ENCODE measurements at regions not wholly inside any gene's neighbourhood (a gene's known extent, or its start where the extent isn't known, plus 50 kb on each side); places are given as distances from the start of the nearest gene placed in this dataset.

GRCh38 chr11:134905517-134905916 is 493.5 kb upstream of the B3GAT1 start:
- no peak for TF ChIP-seq CTCF (IDR thresholded peaks at IDR 0.05; ENCODE audit: low read length)
- no peak for TF ChIP-seq EZH2 (IDR thresholded peaks at IDR 0.05; ENCODE audit: borderline replicate concordance, low read length)
- no peaks in the 10 kb centered on the region for H3F3A ChIP-seq (ENCODE audit: insufficient read depth, low read length)
- H3K27me3 ChIP-seq (ENCODE audit: insufficient read depth, low read length): no peaks in the 10 kb centered on the region; the same call in 1 of the 2 replicates
- no peak overlapping the region for H2AFZ ChIP-seq (ENCODE audit: low read length)
- H3K9me2 ChIP-seq (ENCODE audit: low read depth, low read length): no peaks in the 10 kb centered on the region
- no peaks in the 10 kb centered on the region for H3K9me3 ChIP-seq (ENCODE audit: low read length)
- no peaks in the 10 kb centered on the region for H3K36me3 ChIP-seq (ENCODE audit: insufficient read depth, low read length)
- no peak overlapping the region for H3K4me3 ChIP-seq (ENCODE audit: low read depth, low read length, poor library complexity, severe bottlenecking)
- no peaks in the 10 kb centered on the region for H3K4me1 ChIP-seq (ENCODE audit: insufficient read depth, low read length, severe bottlenecking)
- H3K9ac ChIP-seq (ENCODE audit: low read length): no peak overlapping the region
- no peaks in the 10 kb centered on the region for H4K20me1 ChIP-seq (ENCODE audit: insufficient read depth, low read length)
- no peak overlapping the region for H3K4me2 ChIP-seq (ENCODE audit: low read length)
- no peak overlapping the region for H3K27ac ChIP-seq (ENCODE audit: low read depth, low read length, poor library complexity, severe bottlenecking)
- no peaks in the 10 kb centered on the region for H3K79me2 ChIP-seq (ENCODE audit: insufficient read depth, low read length)

GRCh38 chr11:134904103-134904790 is 492.2 kb upstream of the B3GAT1 start:
- H3K36me3 ChIP-seq (ENCODE audit: insufficient read depth, low read length): no peaks in the 10 kb centered on the region
- no peaks in the 10 kb centered on the region for H3F3A ChIP-seq (ENCODE audit: insufficient read depth, low read length)
- H3K4me2 ChIP-seq (ENCODE audit: low read length): no peak overlapping the region
- H3K79me2 ChIP-seq (ENCODE audit: insufficient read depth, low read length): no peaks in the 10 kb centered on the region
- no peaks in the 10 kb centered on the region for H3K9me2 ChIP-seq (ENCODE audit: low read depth, low read length)
- H3K4me3 ChIP-seq (ENCODE audit: low read depth, low read length, poor library complexity, severe bottlenecking): no peak overlapping the region
- H3K27ac ChIP-seq (ENCODE audit: low read depth, low read length, poor library complexity, severe bottlenecking): no peak overlapping the region
- no peak overlapping the region for H2AFZ ChIP-seq (ENCODE audit: low read length)
- H3K4me1 ChIP-seq (ENCODE audit: insufficient read depth, low read length, severe bottlenecking): no peaks in the 10 kb centered on the region
- TF ChIP-seq EZH2 (IDR thresholded peaks at IDR 0.05; ENCODE audit: borderline replicate concordance, low read length): no peak
- no peak for TF ChIP-seq CTCF (IDR thresholded peaks at IDR 0.05; ENCODE audit: low read length)
- no peak overlapping the region for H3K9ac ChIP-seq (ENCODE audit: low read length)
- H3K9me3 ChIP-seq (ENCODE audit: low read length): no peaks in the 10 kb centered on the region
- H3K27me3 ChIP-seq (ENCODE audit: insufficient read depth, low read length): no peaks in the 10 kb centered on the region; the same call in 1 of the 2 replicates
- H4K20me1 ChIP-seq (ENCODE audit: insufficient read depth, low read length): no peaks in the 10 kb centered on the region

- no peak overlapping the region for H3K27ac ChIP-seq (ENCODE audit: low read depth, low read length, poor library complexity, severe bottlenecking)
- no peaks in the 10 kb centered on the region for H3K36me3 ChIP-seq (ENCODE audit: insufficient read depth, low read length)
- H4K20me1 ChIP-seq (ENCODE audit: insufficient read depth, low read length): no peaks in the 10 kb centered on the region
- H3K9me3 ChIP-seq (ENCODE audit: low read length): no peaks in the 10 kb centered on the region
- TF ChIP-seq CTCF (IDR thresholded peaks at IDR 0.05; ENCODE audit: low read length) (no peak), EZH2 (IDR thresholded peaks at IDR 0.05; ENCODE audit: borderline replicate concordance, low read length) (no peak)
- no peaks in the 10 kb centered on the region for H3K79me2 ChIP-seq (ENCODE audit: insufficient read depth, low read length)
- no peak overlapping the region for H3K4me2 ChIP-seq (ENCODE audit: low read length)
- no peaks in the 10 kb centered on the region for H3F3A ChIP-seq (ENCODE audit: insufficient read depth, low read length)
- H3K27me3 ChIP-seq (ENCODE audit: insufficient read depth, low read length): no peaks in the 10 kb centered on the region; the same call in 1 of the 2 replicates
- H2AFZ ChIP-seq (ENCODE audit: low read length): no peak overlapping the region
- H3K9ac ChIP-seq (ENCODE audit: low read length): no peak overlapping the region
- H3K4me1 ChIP-seq (ENCODE audit: insufficient read depth, low read length, severe bottlenecking): no peaks in the 10 kb centered on the region
- H3K9me2 ChIP-seq (ENCODE audit: low read depth, low read length): no peaks in the 10 kb centered on the region
- no peak overlapping the region for H3K4me3 ChIP-seq (ENCODE audit: low read depth, low read length, poor library complexity, severe bottlenecking)
Observed at GRCh38 chr11:134901955-134902918, 490.2 kb upstream of the B3GAT1 start.

All from OCI-LY1 (cell line).